Muscle of leg (tissue), 3 donors: ENCODE measurements at regions not wholly inside any gene's neighbourhood (a gene's known extent, or its start where the extent isn't known, plus 50 kb on each side); places are given as distances from the start of the nearest gene placed in this dataset.
A peak's percentile ranks its signal among the peaks of the same experiment; 100 is the strongest.

ENCODE experiments used
- DNase-seq: peaks from one replicate; pipeline ENCODE4 v3.0.0; 2013
- H3K27ac ChIP-seq: one replicate; pipeline ENCODE4 v1.5.1; 2013; ENCODE audit warnings: mild to moderate bottlenecking, low read length, control low read depth
- H3K27me3 ChIP-seq: one replicate; pipeline ENCODE4 v1.6.1; 2013; ENCODE audit warnings: low read length; ENCODE audit not compliant: control insufficient read depth, insufficient read depth
- H3K36me3 ChIP-seq: one replicate; pipeline ENCODE4 v1.6.1; 2013; ENCODE audit warnings: low read length; ENCODE audit not compliant: control insufficient read depth, insufficient read depth
- H3K4me1 ChIP-seq: one replicate; pipeline ENCODE4 v1.6.1; 2013; ENCODE audit warnings: low read length; ENCODE audit not compliant: control insufficient read depth, insufficient read depth
- H3K4me3 ChIP-seq: one replicate; pipeline ENCODE4 v1.5.1; 2013; ENCODE audit warnings: low read length, control low read depth
- H3K9me3 ChIP-seq: replicated peaks from 2 replicates; pipeline ENCODE4 v1.6.1; 2013; ENCODE audit warnings: low read depth, low read length; ENCODE audit not compliant: control insufficient read depth
- WGBS: methylation state at CpG from one replicate; pipeline ENCODE4 v1.1.5; 2013; ENCODE audit warnings: missing lambda C conversion rate; ENCODE audit not compliant: insufficient coverage; 5-methylcytosine and 5-hydroxymethylcytosine counted together

DNA sequence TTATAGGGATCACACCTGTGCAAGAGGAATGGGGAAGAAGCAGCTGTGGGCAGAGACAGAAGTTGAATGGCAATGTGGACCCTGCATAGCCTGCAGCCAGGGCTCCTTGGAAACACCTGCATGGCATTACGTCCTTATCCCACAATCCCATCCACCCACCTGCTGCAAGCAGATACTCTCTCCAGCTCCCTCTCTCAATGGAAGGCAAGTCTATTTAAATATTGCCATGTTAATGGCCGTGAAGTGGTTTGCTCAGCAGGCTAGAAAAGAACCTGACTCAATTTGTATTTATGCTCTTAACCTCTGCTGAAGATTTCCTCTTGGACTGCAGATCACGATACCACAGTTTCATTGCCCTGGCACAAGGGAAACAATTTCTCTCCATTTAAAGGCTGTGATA lies 417.0 kb downstream of the TYW1 start:
- no CpG with 5 or more reads among the region's 3 CpGs for WGBS
- H3K4me1 ChIP-seq: no peaks in the 10 kb centered on the region

GRCh38 chr7:67414858-67415257 lies 418.2 kb downstream of the TYW1 start:
- no peaks in the 10 kb centered on the region for H3K36me3 ChIP-seq
- 100% methylated on average over 4 of the region's 6 CpGs for WGBS
- no peak for DNase-seq
- peaks cover 4% of the 10 kb centered on the region for H3K9me3 ChIP-seq
- H3K4me1 ChIP-seq: no peaks in the 10 kb centered on the region
- no peak overlapping the region for H3K27ac ChIP-seq
- H3K27me3 ChIP-seq: no peaks in the 10 kb centered on the region
- no peak overlapping the region for H3K4me3 ChIP-seq

More for the DNA sequence above, 417.0 kb downstream of the TYW1 start:
- H3K27ac ChIP-seq: no peak overlapping the region
- H3K36me3 ChIP-seq: no peaks in the 10 kb centered on the region
- no peak for DNase-seq
- no peaks in the 10 kb centered on the region for H3K27me3 ChIP-seq
- H3K4me3 ChIP-seq: no peak overlapping the region
- H3K9me3 ChIP-seq: peaks cover 4% of the 10 kb centered on the region

DNA sequence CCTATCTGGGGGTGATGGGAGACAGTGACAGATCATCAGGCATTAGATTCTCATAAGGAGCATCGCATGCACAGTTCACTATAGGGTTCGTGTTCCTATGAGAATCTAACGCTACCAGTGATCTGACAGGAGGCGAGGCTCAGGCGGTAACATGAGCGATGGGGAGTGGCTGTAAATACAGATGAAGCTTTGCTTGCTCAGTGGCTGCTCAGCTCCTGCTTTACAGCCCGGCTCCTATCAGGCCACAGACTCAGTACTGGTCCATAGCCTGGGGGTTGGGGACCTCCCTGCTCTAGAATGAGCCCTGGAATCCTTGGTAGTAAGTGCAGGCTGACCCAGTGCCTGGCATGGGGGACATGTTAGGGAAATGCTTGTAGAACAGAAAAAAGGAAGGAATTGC lies 426.0 kb downstream of the TYW1 start:
- no peak for DNase-seq
- H3K4me1 ChIP-seq: no peaks in the 10 kb centered on the region
- WGBS: 68% methylated on average over 6 of the region's 7 CpGs
- no peak overlapping the region for H3K4me3 ChIP-seq
- no peak overlapping the region for H3K27ac ChIP-seq
- no peaks in the 10 kb centered on the region for H3K36me3 ChIP-seq
- peaks cover 5% of the 10 kb centered on the region for H3K9me3 ChIP-seq
- no peaks in the 10 kb centered on the region for H3K27me3 ChIP-seq

DNA sequence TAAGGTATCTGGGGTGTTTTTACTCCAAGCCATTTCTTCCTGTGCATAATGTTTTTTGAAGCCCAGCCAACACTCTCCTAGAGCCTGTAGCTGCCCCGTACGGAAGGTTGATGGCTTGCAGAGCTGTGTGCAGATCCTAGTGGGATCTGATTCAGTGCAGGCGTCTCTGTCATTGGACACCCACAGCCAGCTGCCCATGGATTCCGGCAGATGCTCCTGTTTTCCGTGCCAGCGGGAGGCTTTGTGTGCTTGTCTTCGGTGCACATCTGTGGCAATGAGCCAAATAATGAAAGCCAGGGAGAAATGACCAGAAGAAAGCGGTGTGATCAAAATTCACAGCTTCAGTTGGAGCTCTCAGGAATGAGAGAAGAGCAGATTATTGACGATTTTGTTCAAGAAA lies 426.4 kb downstream of the TYW1 start:
- peak; percentile 89 for DNase-seq
- Histone ChIP-seq H3K27me3 (no peaks in the 10 kb centered on the region), H3K27ac (no peak overlapping the region), H3K9me3 (peaks cover 5% of the 10 kb centered on the region), H3K4me1 (no peaks in the 10 kb centered on the region), H3K36me3 (no peaks in the 10 kb centered on the region), H3K4me3 (no peak overlapping the region)
- 6% methylated on average over 8 of the region's 9 CpGs for WGBS

DNA sequence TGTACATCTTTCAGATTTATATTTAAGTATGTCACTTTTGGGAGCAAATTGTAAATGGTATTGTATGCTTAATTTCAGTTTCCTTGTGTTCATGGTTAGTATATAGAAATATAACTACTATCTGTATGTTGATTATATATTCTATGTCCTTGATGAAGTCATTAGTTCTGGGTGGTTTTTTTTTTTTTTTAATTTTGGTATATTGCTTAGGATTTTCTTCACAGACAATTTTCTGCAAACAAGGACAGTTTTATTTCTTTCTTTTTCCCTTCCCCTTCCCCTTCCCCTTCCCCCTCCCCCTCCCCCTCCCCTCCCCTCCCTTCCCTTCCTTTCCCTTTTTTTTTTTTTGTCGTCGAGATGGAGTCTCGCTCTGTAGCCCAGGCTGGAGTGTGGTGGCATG lies 430.0 kb downstream of the TYW1 start:
- Histone ChIP-seq H3K4me3 (no peak overlapping the region), H3K27ac (no peak overlapping the region), H3K4me1 (no peaks in the 10 kb centered on the region), H3K27me3 (no peaks in the 10 kb centered on the region), H3K9me3 (peaks cover 5% of the 10 kb centered on the region), H3K36me3 (no peaks in the 10 kb centered on the region)
- no CpG with 5 or more reads among the region's 3 CpGs for WGBS
- DNase-seq: no peak

GRCh38 chr7:67429735-67430134 lies 433.1 kb downstream of the TYW1 start:
- no peak overlapping the region for H3K27ac ChIP-seq
- 96% methylated on average over 3 of the region's 4 CpGs for WGBS

GRCh38 chr7:67432536-67433234 lies 436.1 kb downstream of the TYW1 start:
- Histone ChIP-seq H3K27ac (peak overlapping the region; percentile 52), H3K27me3 (peaks cover 3% of the 10 kb centered on the region), H3K4me3 (no peak overlapping the region), H3K9me3 (no peaks in the 10 kb centered on the region), H3K36me3 (no peaks in the 10 kb centered on the region), H3K4me1 (peaks cover 11% of the 10 kb centered on the region)
- peak; percentile 74 for DNase-seq
- 56% methylated on average over 4 of the region's 10 CpGs for WGBS

More at GRCh38 chr7:67429735-67430134, 433.1 kb downstream of the TYW1 start:
- Histone ChIP-seq H3K36me3 (no peaks in the 10 kb centered on the region), H3K27me3 (no peaks in the 10 kb centered on the region), H3K9me3 (no peaks in the 10 kb centered on the region), H3K4me3 (no peak overlapping the region), H3K4me1 (peaks cover 11% of the 10 kb centered on the region)
- DNase-seq: no peak

GRCh38 chr7:67435894-67436535 lies 439.4 kb downstream of the TYW1 start:
- 78% methylated on average over 2 of the region's 9 CpGs for WGBS
- peaks cover 6% of the 10 kb centered on the region for H3K27me3 ChIP-seq
- peaks cover 11% of the 10 kb centered on the region for H3K4me1 ChIP-seq
- no peak overlapping the region for H3K27ac ChIP-seq
- H3K4me3 ChIP-seq: no peak overlapping the region
- no peak for DNase-seq
- H3K36me3 ChIP-seq: no peaks in the 10 kb centered on the region
- H3K9me3 ChIP-seq: no peaks in the 10 kb centered on the region

- Histone ChIP-seq H3K4me3 (no peak overlapping the region), H3K36me3 (no peaks in the 10 kb centered on the region), H3K27me3 (peaks cover 6% of the 10 kb centered on the region), H3K27ac (no peak overlapping the region), H3K9me3 (no peaks in the 10 kb centered on the region), H3K4me1 (peaks cover under 1% of the 10 kb centered on the region)
- DNase-seq: peak; percentile 16
- 65% methylated on average over 2 of the region's 7 CpGs for WGBS
Observed at GRCh38 chr7:67438198-67438882, 441.7 kb downstream of the TYW1 start.

- H3K27me3 ChIP-seq: peaks cover 6% of the 10 kb centered on the region
- H3K27ac ChIP-seq: no peak overlapping the region
- peak; percentile 39 for DNase-seq
- no peaks in the 10 kb centered on the region for H3K9me3 ChIP-seq
- 23% methylated on average over 6 of the region's 13 CpGs for WGBS
- H3K36me3 ChIP-seq: no peaks in the 10 kb centered on the region
- H3K4me3 ChIP-seq: no peak overlapping the region
- H3K4me1 ChIP-seq: no peaks in the 10 kb centered on the region
Observed at GRCh38 chr7:67438913-67439505, 442.4 kb downstream of the TYW1 start.
